ENCODE measurements at regions not wholly inside any gene's neighbourhood (a gene's known extent, or its start where the extent isn't known, plus 50 kb on each side); places are given as distances from the start of the nearest gene placed in this dataset.

- no peak for TF ChIP-seq CTCF (IDR thresholded peaks at IDR 0.05; ENCODE audit: low read length)
- TF ChIP-seq EZH2 (optimal IDR thresholded peaks at IDR 0.05; ENCODE audit: low read depth, low read length) = no peak
These were observed 894.3 kb downstream of the DIAPH3 start for GRCh38 chr13:59269476-59269875.
